ENCODE measurements at regions not wholly inside any gene's neighbourhood (a gene's known extent, or its start where the extent isn't known, plus 50 kb on each side); places are given as distances from the start of the nearest gene placed in this dataset.

DNA sequence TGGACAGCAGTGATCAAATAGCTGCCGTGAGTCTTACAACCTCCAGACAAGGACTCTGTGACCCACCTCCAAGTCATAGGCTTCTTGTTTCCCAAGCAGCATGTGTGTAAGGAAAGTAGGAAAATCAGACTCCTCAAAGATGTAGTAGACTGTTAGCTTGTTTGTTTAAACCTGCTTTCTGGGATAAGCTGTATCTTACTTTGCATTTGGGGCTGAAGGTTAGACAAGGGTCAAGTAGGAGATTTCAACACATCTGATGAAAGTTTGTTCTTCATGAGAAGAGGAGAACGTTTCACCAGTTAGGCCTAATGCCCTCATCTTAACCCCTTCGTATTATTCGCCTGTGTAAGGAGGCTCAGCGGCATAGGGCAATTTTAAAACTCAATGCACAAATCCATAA lies 756.4 kb upstream of the NR2F2 start:
- Histone ChIP-seq H2AFZ (ENCODE audit: control insufficient read depth, low read length) (no peak overlapping the region), H3K4me2 (ENCODE audit: control insufficient read depth, extremely low read depth, insufficient read depth, low read depth, low read length) (no peak overlapping the region), H3K9ac (ENCODE audit: control insufficient read depth, extremely low read depth, insufficient read depth, low read length) (no peak overlapping the region), H3K4me1 (ENCODE audit: control insufficient read depth, extremely low read depth, insufficient read depth, low read length) (no peaks in the 10 kb centered on the region), H3K27me3 (ENCODE audit: control insufficient read depth, extremely low read depth, insufficient read depth, low read length) (no peaks in the 10 kb centered on the region), H3K79me2 (ENCODE audit: control insufficient read depth, insufficient read depth, low read length) (no peaks in the 10 kb centered on the region), H3K36me3 (ENCODE audit: control insufficient read depth in 2 of 2, extremely low read depth in 1 of 2, insufficient read depth in 2 of 2, low read length in 2 of 2) (no peaks in the 10 kb centered on the region), H3K27ac (ENCODE audit: control insufficient read depth, insufficient read depth, low read length) (no peak overlapping the region), H4K20me1 (ENCODE audit: control insufficient read depth, extremely low read depth, insufficient read depth, low read length) (no peaks in the 10 kb centered on the region), H3K9me1 (ENCODE audit: control insufficient read depth, extremely low read depth, insufficient read depth, low read length) (no peaks in the 10 kb centered on the region), H3K9me3 (ENCODE audit: control insufficient read depth, low read depth, low read length) (no peaks in the 10 kb centered on the region), H3K4me3 (ENCODE audit: control insufficient read depth in 2 of 3, extremely low read depth in 1 of 3, insufficient read depth in 2 of 3, low read depth in 1 of 3, low read length in 3 of 3) (no peak overlapping the region)
- dilution Hi-C loops (cut with MboI; ENCODE audit: extremely low pct_ligation_motif_present, low sequenced_read_pairs), result no loop called here
- no peak for TF ChIP-seq EZH2 (IDR thresholded peaks at IDR 0.05; ENCODE audit: low read length)
- TF ChIP-seq, protein P1, sequence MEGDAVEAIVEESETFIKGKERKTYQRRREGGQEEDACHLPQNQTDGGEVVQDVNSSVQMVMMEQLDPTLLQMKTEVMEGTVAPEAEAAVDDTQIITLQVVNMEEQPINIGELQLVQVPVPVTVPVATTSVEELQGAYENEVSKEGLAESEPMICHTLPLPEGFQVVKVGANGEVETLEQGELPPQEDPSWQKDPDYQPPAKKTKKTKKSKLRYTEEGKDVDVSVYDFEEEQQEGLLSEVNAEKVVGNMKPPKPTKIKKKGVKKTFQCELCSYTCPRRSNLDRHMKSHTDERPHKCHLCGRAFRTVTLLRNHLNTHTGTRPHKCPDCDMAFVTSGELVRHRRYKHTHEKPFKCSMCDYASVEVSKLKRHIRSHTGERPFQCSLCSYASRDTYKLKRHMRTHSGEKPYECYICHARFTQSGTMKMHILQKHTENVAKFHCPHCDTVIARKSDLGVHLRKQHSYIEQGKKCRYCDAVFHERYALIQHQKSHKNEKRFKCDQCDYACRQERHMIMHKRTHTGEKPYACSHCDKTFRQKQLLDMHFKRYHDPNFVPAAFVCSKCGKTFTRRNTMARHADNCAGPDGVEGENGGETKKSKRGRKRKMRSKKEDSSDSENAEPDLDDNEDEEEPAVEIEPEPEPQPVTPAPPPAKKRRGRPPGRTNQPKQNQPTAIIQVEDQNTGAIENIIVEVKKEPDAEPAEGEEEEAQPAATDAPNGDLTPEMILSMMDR (optimal IDR thresholded peaks at IDR 0.05 in 1 of 3, IDR thresholded peaks at IDR 0.05 in 1 of 3, conservative IDR thresholded peaks at IDR 0.05 in 1 of 3; ENCODE audit: extremely low read depth in 1 of 3, insufficient read depth in 2 of 3, low read length in 3 of 3), result no peak
- DNase-seq (ENCODE audit: low read depth, low spot score), result no peak
- FAIRE-seq, result no peak

DNA sequence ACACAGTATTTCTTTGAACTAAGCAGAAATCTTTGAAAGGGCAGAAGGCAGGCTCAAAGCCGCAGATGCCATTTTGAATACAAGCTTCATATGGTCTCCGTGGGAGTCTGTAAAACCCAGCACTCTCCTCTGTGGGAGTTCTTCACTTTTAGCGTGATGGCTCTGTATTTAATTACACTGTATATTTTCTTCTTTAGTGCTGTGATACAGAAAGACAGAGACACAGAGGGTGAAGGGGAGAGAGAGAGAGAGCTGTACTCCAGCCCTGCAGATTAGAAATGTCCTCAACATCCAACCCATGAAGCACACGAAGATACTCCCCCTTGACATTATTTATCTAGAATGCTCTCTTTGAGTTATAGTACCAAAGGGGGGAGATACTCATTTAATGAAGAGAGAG lies 752.6 kb upstream of the NR2F2 start:
- Histone ChIP-seq H2AFZ (ENCODE audit: control insufficient read depth, low read length) (no peak overlapping the region), H3K27ac (ENCODE audit: control insufficient read depth, insufficient read depth, low read length) (no peak overlapping the region), H3K36me3 (ENCODE audit: control insufficient read depth in 2 of 2, extremely low read depth in 1 of 2, insufficient read depth in 2 of 2, low read length in 2 of 2) (no peaks in the 10 kb centered on the region), H3K9me1 (ENCODE audit: control insufficient read depth, extremely low read depth, insufficient read depth, low read length) (no peaks in the 10 kb centered on the region), H3K9me3 (ENCODE audit: control insufficient read depth, low read depth, low read length) (no peaks in the 10 kb centered on the region), H3K27me3 (ENCODE audit: control insufficient read depth, extremely low read depth, insufficient read depth, low read length) (no peaks in the 10 kb centered on the region), H3K4me2 (ENCODE audit: control insufficient read depth, extremely low read depth, insufficient read depth, low read depth, low read length) (no peak overlapping the region), H3K79me2 (ENCODE audit: control insufficient read depth, insufficient read depth, low read length) (no peaks in the 10 kb centered on the region), H4K20me1 (ENCODE audit: control insufficient read depth, extremely low read depth, insufficient read depth, low read length) (no peaks in the 10 kb centered on the region), H3K4me3 (ENCODE audit: control insufficient read depth in 2 of 3, extremely low read depth in 1 of 3, insufficient read depth in 2 of 3, low read depth in 1 of 3, low read length in 3 of 3) (no peak overlapping the region), H3K4me1 (ENCODE audit: control insufficient read depth, extremely low read depth, insufficient read depth, low read length) (no peaks in the 10 kb centered on the region), H3K9ac (ENCODE audit: control insufficient read depth, extremely low read depth, insufficient read depth, low read length) (no peak overlapping the region)
- dilution Hi-C loops (cut with MboI; ENCODE audit: extremely low pct_ligation_motif_present, low sequenced_read_pairs), result no loop called here
- FAIRE-seq (no peak), DNase-seq (ENCODE audit: low read depth, low spot score) (no peak)
- TF ChIP-seq EZH2 (IDR thresholded peaks at IDR 0.05; ENCODE audit: low read length), result no peak
- TF ChIP-seq, protein P1 (optimal IDR thresholded peaks at IDR 0.05 in 1 of 3, IDR thresholded peaks at IDR 0.05 in 1 of 3, conservative IDR thresholded peaks at IDR 0.05 in 1 of 3; ENCODE audit: extremely low read depth in 1 of 3, insufficient read depth in 2 of 3, low read length in 3 of 3), result no peak

Data from keratinocyte (primary cell).